IMR-90 (cell line): ENCODE measurements at regions not wholly inside any gene's neighbourhood (a gene's known extent, or its start where the extent isn't known, plus 50 kb on each side); places are given as distances from the start of the nearest gene placed in this dataset.

Experiments used
- ATAC-seq: fragments of 200-7000 bp; cut with Tn5 transposase; 2 replicates; pipeline ENCODE4 v1.9.1; 2020; ENCODE audit warnings: low read depth, mild to moderate bottlenecking, moderate library complexity
- BruUV-seq: library from RNA; stranded (reverse); fragments of 400-500 nt; replicated peaks from 2 replicates; lab custom pipeline; 2021; lab: Mats Ljungman, UMichigan
- CTCF ChIA-PET: fragments of 300-600 bp; formaldehyde crosslinking; extraction: SDS; loops from one replicate; lab custom pipeline; 2021; ENCODE audit warnings: antibody characterized with exemption; lab: Yijun Ruan, JAX
- POLR2A ChIA-PET: fragments of 300-600 bp; sonication (Branson Sonifier 250); formaldehyde crosslinking; loops from one replicate; lab custom pipeline; 2022; ENCODE audit warnings: antibody characterized with exemption; ENCODE audit not compliant: unreplicated experiment; lab: Charles Lee
- DNase-seq: peaks from one replicate; pipeline ENCODE4 v3.0.0; 2013
- H2AFZ ChIP-seq: replicated peaks from 2 replicates; pipeline ENCODE3; 2013; ENCODE audit warnings: low read length, mild to moderate bottlenecking; ENCODE audit not compliant: poor library complexity
- H2AK5ac ChIP-seq: 2 replicates; pipeline ENCODE4 v1.6.1; 2013; ENCODE audit warnings: low read depth, low read length, inconsistent platforms
- H2AK9ac ChIP-seq: replicated peaks from 2 replicates; pipeline ENCODE3; 2013; ENCODE audit warnings: mild to moderate bottlenecking, low read depth, low read length, moderate library complexity; ENCODE audit not compliant: poor library complexity
- H2BK120ac ChIP-seq: 2 replicates; pipeline ENCODE4 v1.6.1; 2013; ENCODE audit warnings: low read depth, low read length, inconsistent platforms
- H2BK15ac ChIP-seq: 3 replicates; pipeline ENCODE4 v1.6.1; 2013; ENCODE audit warnings: low read depth, low read length, inconsistent platforms
- H2BK20ac ChIP-seq: 2 replicates; pipeline ENCODE4 v1.6.1; 2013; ENCODE audit warnings: low read depth, mild to moderate bottlenecking, inconsistent platforms, low read length, moderate library complexity
- H2BK5ac ChIP-seq: 2 replicates; pipeline ENCODE4 v1.6.1; 2013; ENCODE audit warnings: mild to moderate bottlenecking, low read depth, low read length, inconsistent platforms; ENCODE audit not compliant: poor library complexity, severe bottlenecking
- H3K14ac ChIP-seq: replicated peaks from 2 replicates; pipeline ENCODE4 v1.6.1; 2013; ENCODE audit warnings: low read depth, low read length, inconsistent platforms
- H3K18ac ChIP-seq: 2 replicates; pipeline ENCODE4 v1.6.1; 2013; ENCODE audit warnings: low read depth, low read length, control low read depth
- H3K23ac ChIP-seq: 2 replicates; pipeline ENCODE4 v1.6.1; 2013; ENCODE audit warnings: low read depth, low read length, inconsistent platforms
- H3K27ac ChIP-seq: 2 replicates; pipeline ENCODE4 v1.5.1; 2013; ENCODE audit warnings: mild to moderate bottlenecking, control low read depth, low read length; ENCODE audit not compliant: insufficient read depth
- H3K27me3 ChIP-seq: 2 replicates; pipeline ENCODE4 v1.6.1; 2013; ENCODE audit warnings: low read length; ENCODE audit not compliant: control insufficient read depth, insufficient read depth
- H3K36me3 ChIP-seq: 2 replicates; pipeline ENCODE4 v1.6.1; 2013; ENCODE audit warnings: low read length, mixed read lengths; ENCODE audit not compliant: control insufficient read depth, insufficient read depth
- H3K4ac ChIP-seq: 2 replicates; pipeline ENCODE4 v1.6.1; 2013; ENCODE audit warnings: low read depth, low read length, inconsistent platforms
- H3K4me1 ChIP-seq: 2 replicates; pipeline ENCODE4 v1.6.1; 2013; ENCODE audit warnings: low read length, mixed read lengths; ENCODE audit not compliant: control insufficient read depth, insufficient read depth
- H3K4me2 ChIP-seq: 2 replicates; pipeline ENCODE4 v1.6.1; 2013; ENCODE audit warnings: low read depth, mild to moderate bottlenecking, control low read depth, low read length, moderate library complexity
- H3K4me3 ChIP-seq: 2 replicates; pipeline ENCODE4 v1.5.1; 2013; ENCODE audit warnings: low read depth, mild to moderate bottlenecking, control low read depth, low read length, moderate library complexity; ENCODE audit not compliant: insufficient read depth
- H3K56ac ChIP-seq: 2 replicates; pipeline ENCODE4 v1.6.1; 2013; ENCODE audit warnings: low read length, inconsistent platforms; ENCODE audit not compliant: insufficient read depth; ENCODE audit errors: extremely low read depth
- H3K79me1 ChIP-seq, 2 experiments: 2 replicates each; pipeline ENCODE4 v1.6.1; 2013; ENCODE audit warnings: low read length in 2 of 2, inconsistent platforms in 1 of 2, low read depth in 1 of 2
- H3K9ac ChIP-seq: 2 replicates; pipeline ENCODE4 v1.6.1; 2013; ENCODE audit warnings: low read depth, low read length, control low read depth
- H3K9me1 ChIP-seq: 2 replicates; pipeline ENCODE4 v1.6.1; 2013; ENCODE audit warnings: low read length, inconsistent platforms; ENCODE audit not compliant: insufficient read depth
- H3K9me3 ChIP-seq: 2 replicates; pipeline ENCODE4 v1.6.1; 2013; ENCODE audit warnings: low read length; ENCODE audit not compliant: control insufficient read depth, insufficient read depth
- H4K20me1 ChIP-seq: 2 replicates; pipeline ENCODE4 v1.6.1; 2013; ENCODE audit warnings: low read length, inconsistent platforms; ENCODE audit not compliant: insufficient read depth
- H4K5ac ChIP-seq: 2 replicates; pipeline ENCODE4 v1.6.1; 2013; ENCODE audit warnings: mild to moderate bottlenecking, low read depth, low read length, control low read depth
- H4K8ac ChIP-seq, 2 experiments: 2 replicates each; pipeline ENCODE4 v1.6.1; 2013; ENCODE audit warnings: low read depth in 2 of 2, low read length in 2 of 2, control low read depth in 1 of 2, inconsistent platforms in 1 of 2
- H4K91ac ChIP-seq: 2 replicates; pipeline ENCODE4 v1.6.1; 2013; ENCODE audit warnings: low read depth, low read length, inconsistent platforms; ENCODE audit not compliant: insufficient read depth
- CEBPB ChIP-seq: IDR thresholded peaks from 2 replicates; pipeline ENCODE4 v1.6.1; 2012; ENCODE audit warnings: low read depth, low read length, improper control_type of control experiment
- MAFK ChIP-seq: IDR thresholded peaks from 2 replicates; pipeline ENCODE4 v1.6.1; 2012; ENCODE audit warnings: low read depth, low read length, improper control_type of control experiment
- NFE2L2 ChIP-seq: fragments of 150-350 bp; IDR thresholded peaks from 2 replicates; pipeline ENCODE4 v1.6.1; 2016; ENCODE audit warnings: low read depth, mild to moderate bottlenecking, low read length
- RCOR1 ChIP-seq: IDR thresholded peaks from 2 replicates; pipeline ENCODE4 v1.6.1; 2012; ENCODE audit warnings: mild to moderate bottlenecking, low read length, improper control_type of control experiment; ENCODE audit not compliant: insufficient replicate concordance
- RFX5 ChIP-seq: IDR thresholded peaks from 2 replicates; pipeline ENCODE4 v1.8.0; 2012; ENCODE audit warnings: low read depth, mild to moderate bottlenecking, low read length, moderate library complexity
- SMC3 ChIP-seq: fragments of 150-350 bp; IDR thresholded peaks from 2 replicates; pipeline ENCODE4 v1.6.1; 2016; ENCODE audit warnings: low read depth, mild to moderate bottlenecking, antibody characterized with exemption, low read length, moderate library complexity
- USF2 ChIP-seq: fragments of 150-350 bp; IDR thresholded peaks from 2 replicates; pipeline ENCODE4 v1.6.1; 2017; ENCODE audit warnings: mild to moderate bottlenecking, antibody characterized with exemption, low read length, low read depth
- WGBS, 2 experiments: methylation state at CpG; one replicate each; pipeline versions ENCODE4 v1.1.5 to v1.1.7; 2013; ENCODE audit warnings: missing lambda C conversion rate in 2 of 2; ENCODE audit not compliant: insufficient read length in 1 of 2; ENCODE audit errors: extremely low coverage in 2 of 2; 5-methylcytosine and 5-hydroxymethylcytosine counted together
- dilution Hi-C: fragments of 300-500 bp; cut with HindIII; formaldehyde crosslinking; loops from one replicate; pipeline ENCODE4 v1.14.3; 2018; ENCODE audit warnings: low sequenced_read_pairs; ENCODE audit not compliant: unreplicated experiment
- in situ Hi-C: fragments of 300-500 bp; cut with MboI; formaldehyde crosslinking; loops from 3 replicates; pipeline ENCODE4 v1.14.3; 2019; ENCODE audit warnings: low sequenced_read_pairs, inconsistent platforms, mixed read lengths
- intact Hi-C: fragments of 100-400 bp; cut with micrococcal nuclease; formaldehyde crosslinking; loops from 2 replicates; pipeline ENCODE4 v1.10.0; 2022

GRCh38 chr3:178382449-178383061 is 153.7 kb upstream of the KCNMB2 start:
- peak overlapping the region; percentile 87; the same call in 1 of the 2 replicates for H4K91ac ChIP-seq
- H2AFZ ChIP-seq: no peak overlapping the region
- ATAC-seq: peak; percentile 73

More at GRCh38 chr3:178382449-178383061, 153.7 kb upstream of the KCNMB2 start:
- H3K9me1 ChIP-seq: no peaks in the 10 kb centered on the region
- H3K23ac ChIP-seq: no peak overlapping the region; the same call in 1 of the 2 replicates
- H3K36me3 ChIP-seq: no peaks in the 10 kb centered on the region
- peak overlapping the region in 1 of 2 experiments; percentile 59; a peak in 2 of 4 replicates for H4K8ac ChIP-seq
- H3K18ac ChIP-seq: peak overlapping the region; percentile 100; the same call in 1 of the 2 replicates
- H3K27me3 ChIP-seq: no peaks in the 10 kb centered on the region
- peak overlapping the region; percentile 92 for H2BK20ac ChIP-seq
- H3K14ac ChIP-seq: peak overlapping the region; percentile 83
- H3K56ac ChIP-seq: no peak overlapping the region; the same call in 1 of the 2 replicates
- no peak overlapping the region for H2AK9ac ChIP-seq
- peaks cover 4% of the 10 kb centered on the region for H3K4me1 ChIP-seq
- no peaks in the 10 kb centered on the region for H3K9me3 ChIP-seq
- H4K5ac ChIP-seq: peak overlapping the region; percentile 99; the same call in 1 of the 2 replicates
- intact Hi-C loops (loop anchor here (1.0 to 10.0 kb wide), 6 partner anchors 30 to 768 kb away; no protein-coding TSS in a partner anchor), in situ Hi-C loops (loop anchor here (10.0 kb wide), 1 partner anchor 1328 kb away; no protein-coding TSS in a partner anchor), dilution Hi-C loops (no loop called here)
- H2BK5ac ChIP-seq: peak overlapping the region; percentile 95
- no peak overlapping the region; the same call in 1 of the 2 replicates for H3K27ac ChIP-seq
- H2BK120ac ChIP-seq: peak overlapping the region; percentile 96
- H3K4ac ChIP-seq: peak overlapping the region; percentile 90; the same call in 1 of the 2 replicates
- BruUV-seq: no TSS peak
- WGBS, 2 experiments: no CpG with 5 or more reads among the region's 1 CpG
- 0 out of 3 replicates have a peak overlapping the region, but pooled peaks have one; percentile 41 for H2BK15ac ChIP-seq
- TF ChIP-seq MAFK (peak; percentile 14; the same call in 1 of the 2 replicates), NFE2L2 (no peak), SMC3 (peak; percentile 1; the same call in 1 of the 2 replicates), RFX5 (no peak), CEBPB (peak; percentile 97), USF2 (no peak), RCOR1 (no peak)
- ChIA-PET POLR2A (no interaction called here), CTCF (no interaction called here)
- no peak overlapping the region for H3K9ac ChIP-seq
- peak overlapping the region; percentile 91; the same call in 1 of the 2 replicates for H3K4me2 ChIP-seq
- H4K20me1 ChIP-seq: no peaks in the 10 kb centered on the region
- DNase-seq: peak; percentile 95
- no peaks in the 10 kb centered on the region for H3K79me1 ChIP-seq
- H2AK5ac ChIP-seq: no peak overlapping the region
- no peak overlapping the region for H3K4me3 ChIP-seq
